Activated CD4-positive, alpha-beta T cell treated with anti-CD3 and anti-CD28 coated beads, Interleukin-2, amount 10 ng/mL, durations not matched to agents 24 days and 14 days (primary cell): ENCODE measurements at regions not wholly inside any gene's neighbourhood (a gene's known extent, or its start where the extent isn't known, plus 50 kb on each side); places are given as distances from the start of the nearest gene placed in this dataset.

Experiments
- DNase-seq: peaks from one replicate; pipeline ENCODE4 v3.0.0; 2022
- H3K27ac Mint-ChIP-seq: one replicate; pipeline ENCODE4 v1.8.0; 2022; ENCODE audit warnings: mild to moderate bottlenecking, mixed read lengths
- H3K27me3 Mint-ChIP-seq: one replicate; pipeline ENCODE4 v1.8.0; 2022; ENCODE audit warnings: mixed read lengths
- H3K36me3 Mint-ChIP-seq: one replicate; pipeline ENCODE4 v1.8.0; 2022; ENCODE audit warnings: low read depth, mild to moderate bottlenecking, mixed read lengths
- H3K4me1 Mint-ChIP-seq: one replicate; pipeline ENCODE4 v1.8.0; 2021; ENCODE audit warnings: mixed read lengths
- H3K4me3 Mint-ChIP-seq: one replicate; pipeline ENCODE4 v1.8.0; 2022; ENCODE audit warnings: mild to moderate bottlenecking, moderate library complexity, mixed read lengths
- H3K9me3 Mint-ChIP-seq: one replicate; pipeline ENCODE4 v1.8.0; 2021; ENCODE audit warnings: mixed read lengths
- intact Hi-C: fragments of 100-400 bp; cut with micrococcal nuclease; formaldehyde crosslinking; loops from one replicate; pipeline ENCODE4 v1.15.1; 2023

- Mint-ChIP-seq H3K27ac (no peak overlapping the region), H3K4me1 (peaks cover 2% of the 10 kb centered on the region)
These were observed 104.3 kb downstream of the CPN2 start for GRCh38 chr3:194246709-194247349.

GRCh38 chr3:194247350-194247740, 103.8 kb downstream of the CPN2 start:
- H3K4me1 Mint-ChIP-seq, result peaks cover 2% of the 10 kb centered on the region
- no peak overlapping the region for H3K4me3 Mint-ChIP-seq
- no peaks in the 10 kb centered on the region for H3K9me3 Mint-ChIP-seq
- intact Hi-C loops, result no loop called here
- no peak for DNase-seq
- H3K27ac Mint-ChIP-seq, result no peak overlapping the region
- H3K27me3 Mint-ChIP-seq, result peaks cover 17% of the 10 kb centered on the region
- H3K36me3 Mint-ChIP-seq, result no peaks in the 10 kb centered on the region

More at GRCh38 chr3:194246709-194247349, 104.3 kb downstream of the CPN2 start:
- intact Hi-C loops, result no loop called here
- Mint-ChIP-seq H3K9me3 (no peaks in the 10 kb centered on the region), H3K4me3 (no peak overlapping the region), H3K36me3 (no peaks in the 10 kb centered on the region), H3K27me3 (peaks cover 21% of the 10 kb centered on the region)
- DNase-seq, result no peak

- intact Hi-C loops, result no loop called here
- H3K27ac Mint-ChIP-seq, result no peak overlapping the region
- H3K4me1 Mint-ChIP-seq, result peaks cover 4% of the 10 kb centered on the region
- no peak for DNase-seq
- H3K36me3 Mint-ChIP-seq, result no peaks in the 10 kb centered on the region
- H3K4me3 Mint-ChIP-seq, result no peak overlapping the region
- no peaks in the 10 kb centered on the region for H3K9me3 Mint-ChIP-seq
- peaks cover 6% of the 10 kb centered on the region for H3K27me3 Mint-ChIP-seq
These were observed 101.6 kb downstream of the CPN2 start for GRCh38 chr3:194249323-194250097.

- H3K27me3 Mint-ChIP-seq, result peaks cover 4% of the 10 kb centered on the region
- H3K27ac Mint-ChIP-seq, result no peak overlapping the region
- H3K4me3 Mint-ChIP-seq, result no peak overlapping the region
- H3K9me3 Mint-ChIP-seq, result no peaks in the 10 kb centered on the region
- intact Hi-C loops, result no loop called here
- no peaks in the 10 kb centered on the region for H3K36me3 Mint-ChIP-seq
- peaks cover 8% of the 10 kb centered on the region for H3K4me1 Mint-ChIP-seq
- no peak for DNase-seq
These were observed 100.8 kb downstream of the CPN2 start for GRCh38 chr3:194250098-194251002.

GRCh38 chr3:194251007-194251406, 100.1 kb downstream of the CPN2 start:
- H3K4me3 Mint-ChIP-seq, result no peak overlapping the region
- H3K4me1 Mint-ChIP-seq, result peaks cover 12% of the 10 kb centered on the region
- H3K36me3 Mint-ChIP-seq, result no peaks in the 10 kb centered on the region
- intact Hi-C loops, result no loop called here
- DNase-seq, result no peak
- H3K27ac Mint-ChIP-seq, result no peak overlapping the region
- no peaks in the 10 kb centered on the region for H3K27me3 Mint-ChIP-seq
- no peaks in the 10 kb centered on the region for H3K9me3 Mint-ChIP-seq

- DNase-seq, result no peak
- Mint-ChIP-seq H3K4me3 (no peak overlapping the region), H3K27ac (no peak overlapping the region), H3K27me3 (no peaks in the 10 kb centered on the region), H3K36me3 (no peaks in the 10 kb centered on the region), H3K4me1 (peaks cover 16% of the 10 kb centered on the region), H3K9me3 (no peaks in the 10 kb centered on the region)
- intact Hi-C loops, result no loop called here
These were observed 99.7 kb downstream of the CPN2 start for GRCh38 chr3:194251461-194251860.

GRCh38 chr3:194251891-194252560, 99.1 kb downstream of the CPN2 start:
- no peaks in the 10 kb centered on the region for H3K27me3 Mint-ChIP-seq
- H3K27ac Mint-ChIP-seq, result no peak overlapping the region
- no peak for DNase-seq
- H3K9me3 Mint-ChIP-seq, result no peaks in the 10 kb centered on the region
- intact Hi-C loops, result no loop called here
- H3K36me3 Mint-ChIP-seq, result no peaks in the 10 kb centered on the region
- peaks cover 21% of the 10 kb centered on the region for H3K4me1 Mint-ChIP-seq
- H3K4me3 Mint-ChIP-seq, result no peak overlapping the region

GRCh38 chr3:194253270-194253669, 97.9 kb downstream of the CPN2 start:
- intact Hi-C loops, result no loop called here
- H3K4me3 Mint-ChIP-seq, result no peak overlapping the region
- peaks cover 6% of the 10 kb centered on the region for H3K9me3 Mint-ChIP-seq
- H3K27ac Mint-ChIP-seq, result no peak overlapping the region
- H3K36me3 Mint-ChIP-seq, result peaks cover 2% of the 10 kb centered on the region
- H3K27me3 Mint-ChIP-seq, result no peaks in the 10 kb centered on the region
- peaks cover 22% of the 10 kb centered on the region for H3K4me1 Mint-ChIP-seq
- DNase-seq, result no peak

- H3K4me3 Mint-ChIP-seq, result no peak overlapping the region
- H3K36me3 Mint-ChIP-seq, result peaks cover 2% of the 10 kb centered on the region
- H3K4me1 Mint-ChIP-seq, result peaks cover 22% of the 10 kb centered on the region
- DNase-seq, result no peak
- H3K9me3 Mint-ChIP-seq, result peaks cover 8% of the 10 kb centered on the region
- no peak overlapping the region for H3K27ac Mint-ChIP-seq
- H3K27me3 Mint-ChIP-seq, result no peaks in the 10 kb centered on the region
- intact Hi-C loops, result no loop called here
These were observed 97.1 kb downstream of the CPN2 start for GRCh38 chr3:194254040-194254439.

- H3K27ac Mint-ChIP-seq, result peak overlapping the region; percentile 39
- H3K4me1 Mint-ChIP-seq, result peaks cover 22% of the 10 kb centered on the region
- H3K9me3 Mint-ChIP-seq, result peaks cover 8% of the 10 kb centered on the region
- peak overlapping the region; percentile 43 for H3K4me3 Mint-ChIP-seq
- no peaks in the 10 kb centered on the region for H3K27me3 Mint-ChIP-seq
- intact Hi-C loops, result no loop called here
- H3K36me3 Mint-ChIP-seq, result peaks cover 2% of the 10 kb centered on the region
- DNase-seq, result peak; percentile 82
These were observed 95.7 kb downstream of the CPN2 start for GRCh38 chr3:194255252-194256039.

- Mint-ChIP-seq H3K4me3 (no peak overlapping the region), H3K4me1 (peaks cover 22% of the 10 kb centered on the region), H3K27me3 (peaks cover 1% of the 10 kb centered on the region), H3K27ac (no peak overlapping the region), H3K9me3 (peaks cover 8% of the 10 kb centered on the region), H3K36me3 (peaks cover 2% of the 10 kb centered on the region)
- DNase-seq, result no peak
- intact Hi-C loops, result no loop called here
These were observed 94.8 kb downstream of the CPN2 start for GRCh38 chr3:194256040-194256945.

- H3K4me1 Mint-ChIP-seq, result peaks cover 22% of the 10 kb centered on the region
- peaks cover 8% of the 10 kb centered on the region for H3K9me3 Mint-ChIP-seq
- no peak overlapping the region for H3K27ac Mint-ChIP-seq
- H3K36me3 Mint-ChIP-seq, result peaks cover 2% of the 10 kb centered on the region
- no peak overlapping the region for H3K4me3 Mint-ChIP-seq
- no peak for DNase-seq
- peaks cover 1% of the 10 kb centered on the region for H3K27me3 Mint-ChIP-seq
- intact Hi-C loops, result no loop called here
These were observed 93.9 kb downstream of the CPN2 start for GRCh38 chr3:194257151-194257621.
